SJSA1 (cell line): ENCODE measurements at regions not wholly inside any gene's neighbourhood (a gene's known extent, or its start where the extent isn't known, plus 50 kb on each side); places are given as distances from the start of the nearest gene placed in this dataset.
A peak's percentile ranks its signal among the peaks of the same experiment; 100 is the strongest.

Experiments
- DNase-seq, 2 experiments: peaks; one replicate each; pipeline ENCODE4 v3.0.0-alpha.2; 2015 to 2020; ENCODE audit warnings: low spot score in 2 of 2, low read depth in 1 of 2
- H3K27ac ChIP-seq: fragments of 250-450 bp; sonication (Bioruptor Pico); 2 replicates; pipeline ENCODE4 v1.5.1; 2020; ENCODE audit warnings: mild to moderate bottlenecking, moderate library complexity
- H3K27me3 ChIP-seq: fragments of 250-450 bp; sonication (Bioruptor Pico); replicated peaks from 2 replicates; pipeline ENCODE4 v1.5.1; 2020; ENCODE audit warnings: mild to moderate bottlenecking, moderate library complexity
- H3K36me3 ChIP-seq: fragments of 250-450 bp; sonication (Bioruptor Pico); 2 replicates; pipeline ENCODE4 v1.5.1; 2020; ENCODE audit warnings: mild to moderate bottlenecking
- H3K4me1 ChIP-seq: fragments of 250-450 bp; sonication (Bioruptor Pico); replicated peaks from 2 replicates; pipeline ENCODE4 v1.6.1; 2021; ENCODE audit warnings: mild to moderate bottlenecking
- H3K4me3 ChIP-seq: fragments of 250-450 bp; sonication (Bioruptor Pico); 2 replicates; pipeline ENCODE4 v1.5.1; 2020; ENCODE audit warnings: mild to moderate bottlenecking
- H3K9me3 ChIP-seq: fragments of 250-450 bp; sonication (Bioruptor Pico); replicated peaks from 2 replicates; pipeline ENCODE4 v1.5.1; 2020; ENCODE audit warnings: mild to moderate bottlenecking

- no peaks in the 10 kb centered on the region; the same call in 1 of the 2 replicates for H3K9me3 ChIP-seq
- H3K4me3 ChIP-seq = no peak overlapping the region
- H3K27ac ChIP-seq = no peak overlapping the region
- no peaks in the 10 kb centered on the region for H3K27me3 ChIP-seq
- DNase-seq = no peak
- no peaks in the 10 kb centered on the region for H3K36me3 ChIP-seq
- H3K4me1 ChIP-seq = peaks cover 7% of the 10 kb centered on the region; the same call in 1 of the 2 replicates
These were observed 61.1 kb upstream of the NUDT4 start for GRCh38 chr12:93316623-93316971.

- Histone ChIP-seq H3K36me3 (no peaks in the 10 kb centered on the region), H3K4me1 (peaks cover under 1% of the 10 kb centered on the region; the same call in 1 of the 2 replicates), H3K27me3 (no peaks in the 10 kb centered on the region), H3K4me3 (no peak overlapping the region), H3K9me3 (no peaks in the 10 kb centered on the region; the same call in 1 of the 2 replicates), H3K27ac (no peak overlapping the region)
- no peak for DNase-seq
These were observed 60.5 kb upstream of the NUDT4 start for GRCh38 chr12:93317227-93317626.

- H3K27me3 ChIP-seq = no peaks in the 10 kb centered on the region
- DNase-seq = no peak
These were observed 58.8 kb upstream of the NUDT4 start for GRCh38 chr12:93318720-93319522.

GRCh38 chr12:93319523-93320050 lies 58.1 kb upstream of the NUDT4 start:
- no peak overlapping the region for H3K4me3 ChIP-seq
- H3K27me3 ChIP-seq = no peaks in the 10 kb centered on the region
- H3K4me1 ChIP-seq = peaks cover 4% of the 10 kb centered on the region; the same call in 1 of the 2 replicates
- no peak for DNase-seq
- no peaks in the 10 kb centered on the region for H3K36me3 ChIP-seq
- H3K27ac ChIP-seq = no peak overlapping the region
- no peaks in the 10 kb centered on the region; the same call in 1 of the 2 replicates for H3K9me3 ChIP-seq

More at GRCh38 chr12:93318720-93319522, 58.8 kb upstream of the NUDT4 start:
- Histone ChIP-seq H3K27ac (no peak overlapping the region), H3K9me3 (no peaks in the 10 kb centered on the region; the same call in 1 of the 2 replicates), H3K4me3 (no peak overlapping the region), H3K4me1 (peaks cover 4% of the 10 kb centered on the region; the same call in 1 of the 2 replicates), H3K36me3 (no peaks in the 10 kb centered on the region)

GRCh38 chr12:93322784-93323183 lies 54.9 kb upstream of the NUDT4 start:
- Histone ChIP-seq H3K27me3 (no peaks in the 10 kb centered on the region), H3K4me1 (peaks cover 4% of the 10 kb centered on the region), H3K27ac (no peak overlapping the region), H3K4me3 (no peak overlapping the region), H3K9me3 (no peaks in the 10 kb centered on the region), H3K36me3 (no peaks in the 10 kb centered on the region)
- no peak for DNase-seq

- DNase-seq = no peak
- Histone ChIP-seq H3K27me3 (no peaks in the 10 kb centered on the region), H3K9me3 (no peaks in the 10 kb centered on the region), H3K4me1 (peaks cover 4% of the 10 kb centered on the region), H3K36me3 (no peaks in the 10 kb centered on the region), H3K27ac (no peak overlapping the region), H3K4me3 (no peak overlapping the region)
These were observed 53.9 kb upstream of the NUDT4 start for GRCh38 chr12:93323625-93324329.

- no peak overlapping the region for H3K27ac ChIP-seq
- DNase-seq = peak in 1 of 2 experiments; percentile 47
These were observed 51.9 kb upstream of the NUDT4 start for GRCh38 chr12:93325855-93326254.

More at GRCh38 chr12:93325855-93326254, 51.9 kb upstream of the NUDT4 start:
- no peaks in the 10 kb centered on the region for H3K27me3 ChIP-seq
- H3K9me3 ChIP-seq = no peaks in the 10 kb centered on the region
- peaks cover 4% of the 10 kb centered on the region for H3K4me1 ChIP-seq
- H3K4me3 ChIP-seq = no peak overlapping the region
- no peaks in the 10 kb centered on the region for H3K36me3 ChIP-seq
